Nephron (organoid): ENCODE measurements at regions not wholly inside any gene's neighbourhood (a gene's known extent, or its start where the extent isn't known, plus 50 kb on each side); places are given as distances from the start of the nearest gene placed in this dataset.

Source experiments
- H3K27ac Mint-ChIP-seq, 3 experiments: 2 replicates each; pipeline ENCODE4 v1.8.0; 2020; ENCODE audit warnings: mixed read lengths in 3 of 3, mild to moderate bottlenecking in 2 of 3, moderate library complexity in 1 of 3
- H3K27me3 Mint-ChIP-seq: 2 replicates; pipeline ENCODE4 v1.8.0; 2021; ENCODE audit warnings: low read depth, mild to moderate bottlenecking, moderate library complexity, mixed read lengths
- H3K36me3 Mint-ChIP-seq: 2 replicates; pipeline ENCODE4 v1.8.0; 2020; ENCODE audit warnings: low read depth, mixed read lengths
- H3K4me1 Mint-ChIP-seq: 2 replicates; pipeline ENCODE4 v1.8.0; 2020; ENCODE audit warnings: mixed read lengths
- H3K4me3 Mint-ChIP-seq, 3 experiments: 2 replicates each; pipeline ENCODE4 v1.8.0; 2020; ENCODE audit warnings: mild to moderate bottlenecking in 3 of 3, mixed read lengths in 3 of 3, moderate library complexity in 2 of 3
- H3K9me3 Mint-ChIP-seq: 2 replicates; pipeline ENCODE4 v1.8.0; 2020; ENCODE audit warnings: mixed read lengths
- CTCF ChIP-seq, 3 experiments: fragments of 200-600 bp; sonication (generic); IDR thresholded peaks; one replicate each; pipeline ENCODE4 v1.5.0; 2021; ENCODE audit warnings: antibody characterized with exemption in 3 of 3; ENCODE audit not compliant: unreplicated experiment in 3 of 3

GRCh38 chr3:102057781-102058421 is 208.6 kb downstream of the NFKBIZ start:
- no peak overlapping the region for H3K27ac Mint-ChIP-seq
- no peak overlapping the region for H3K4me3 Mint-ChIP-seq
- no peaks in the 10 kb centered on the region for H3K9me3 Mint-ChIP-seq
- no peak for TF ChIP-seq CTCF (IDR thresholded peaks at IDR 0.05; ENCODE audit: unreplicated experiment in 3 of 3)
- no peaks in the 10 kb centered on the region for H3K36me3 Mint-ChIP-seq
- H3K4me1 Mint-ChIP-seq, result no peaks in the 10 kb centered on the region
- no peaks in the 10 kb centered on the region for H3K27me3 Mint-ChIP-seq

- Mint-ChIP-seq H3K9me3 (no peaks in the 10 kb centered on the region), H3K4me3 (no peak overlapping the region), H3K36me3 (no peaks in the 10 kb centered on the region), H3K27ac (no peak overlapping the region), H3K4me1 (no peaks in the 10 kb centered on the region), H3K27me3 (no peaks in the 10 kb centered on the region)
- no peak for TF ChIP-seq CTCF (IDR thresholded peaks at IDR 0.05; ENCODE audit: unreplicated experiment in 3 of 3)
Measured at GRCh38 chr3:102059145-102059943, 210.0 kb downstream of the NFKBIZ start.

GRCh38 chr3:102060814-102061213 is 211.5 kb downstream of the NFKBIZ start:
- no peak for TF ChIP-seq CTCF (IDR thresholded peaks at IDR 0.05; ENCODE audit: unreplicated experiment in 3 of 3)
- H3K9me3 Mint-ChIP-seq, result no peaks in the 10 kb centered on the region
- H3K4me1 Mint-ChIP-seq, result no peaks in the 10 kb centered on the region
- no peaks in the 10 kb centered on the region for H3K36me3 Mint-ChIP-seq
- H3K27ac Mint-ChIP-seq, result no peak overlapping the region
- H3K4me3 Mint-ChIP-seq, result no peak overlapping the region
- H3K27me3 Mint-ChIP-seq, result peaks cover 3% of the 10 kb centered on the region

- no peak overlapping the region for H3K4me3 Mint-ChIP-seq
- H3K27me3 Mint-ChIP-seq, result peaks cover 5% of the 10 kb centered on the region
- no peak for TF ChIP-seq CTCF (IDR thresholded peaks at IDR 0.05; ENCODE audit: unreplicated experiment in 3 of 3)
- no peaks in the 10 kb centered on the region for H3K4me1 Mint-ChIP-seq
- H3K27ac Mint-ChIP-seq, result no peak overlapping the region
- H3K9me3 Mint-ChIP-seq, result no peaks in the 10 kb centered on the region
- H3K36me3 Mint-ChIP-seq, result no peaks in the 10 kb centered on the region
Measured at GRCh38 chr3:102063572-102063971, 214.3 kb downstream of the NFKBIZ start.

GRCh38 chr3:102066470-102066869 is 217.2 kb downstream of the NFKBIZ start:
- no peak overlapping the region for H3K4me3 Mint-ChIP-seq
- no peak for TF ChIP-seq CTCF (IDR thresholded peaks at IDR 0.05; ENCODE audit: unreplicated experiment in 3 of 3)
- no peak overlapping the region for H3K27ac Mint-ChIP-seq
- peaks cover 7% of the 10 kb centered on the region for H3K27me3 Mint-ChIP-seq
- no peaks in the 10 kb centered on the region for H3K36me3 Mint-ChIP-seq
- no peaks in the 10 kb centered on the region for H3K4me1 Mint-ChIP-seq
- peaks cover 18% of the 10 kb centered on the region for H3K9me3 Mint-ChIP-seq

- H3K36me3 Mint-ChIP-seq, result no peaks in the 10 kb centered on the region
- no peak for TF ChIP-seq CTCF (IDR thresholded peaks at IDR 0.05; ENCODE audit: unreplicated experiment in 3 of 3)
- peaks cover 7% of the 10 kb centered on the region for H3K27me3 Mint-ChIP-seq
- no peaks in the 10 kb centered on the region for H3K4me1 Mint-ChIP-seq
- H3K9me3 Mint-ChIP-seq, result peaks cover 18% of the 10 kb centered on the region
- no peak overlapping the region for H3K4me3 Mint-ChIP-seq
- H3K27ac Mint-ChIP-seq, result no peak overlapping the region
Measured at GRCh38 chr3:102068327-102068726, 219.0 kb downstream of the NFKBIZ start.
